ENCODE measurements at regions not wholly inside any gene's neighbourhood (a gene's known extent, or its start where the extent isn't known, plus 50 kb on each side); places are given as distances from the start of the nearest gene placed in this dataset.

- DNase-seq (no peak), ATAC-seq (no peak)
- Mint-ChIP-seq H3K27ac (no peak overlapping the region), H3K36me3 (ENCODE audit: low read depth) (no peaks in the 10 kb centered on the region), H3K4me3 (no peak overlapping the region), H3K27me3 (no peaks in the 10 kb centered on the region), H3K4me1 (ENCODE audit: low read depth) (no peaks in the 10 kb centered on the region), H3K9me3 (no peaks in the 10 kb centered on the region)
- CTCF ChIA-PET = interaction anchor here (1.0 to 1.4 kb wide), 3 partner anchors 15 to 731 kb away, joined by 3 to 4 read pairs (median 3); no protein-coding TSS in a partner anchor
- TF ChIP-seq CTCF (IDR thresholded peaks at IDR 0.05) = no peak
- POLR2A ChIA-PET = no interaction called here
- intact Hi-C loops (cut with micrococcal nuclease) = no loop called here
These were observed 124.3 kb upstream of the MLIP start for GRCh38 chr6:53986721-53987521.

GRCh38 chr6:53987522-53987888 is 123.7 kb upstream of the MLIP start:
- CTCF ChIA-PET = no interaction called here
- H3K4me3 Mint-ChIP-seq = no peak overlapping the region
- DNase-seq (no peak), ATAC-seq (no peak)
- POLR2A ChIA-PET = no interaction called here
- no peaks in the 10 kb centered on the region for H3K27me3 Mint-ChIP-seq
- TF ChIP-seq CTCF (IDR thresholded peaks at IDR 0.05) = no peak
- intact Hi-C loops (cut with micrococcal nuclease) = no loop called here
- H3K27ac Mint-ChIP-seq = no peak overlapping the region
- no peaks in the 10 kb centered on the region for H3K4me1 Mint-ChIP-seq (ENCODE audit: low read depth)
- H3K9me3 Mint-ChIP-seq = no peaks in the 10 kb centered on the region
- H3K36me3 Mint-ChIP-seq (ENCODE audit: low read depth) = no peaks in the 10 kb centered on the region

GRCh38 chr6:53989504-53989903 is 121.7 kb upstream of the MLIP start:
- no peaks in the 10 kb centered on the region for H3K36me3 Mint-ChIP-seq (ENCODE audit: low read depth)
- no peaks in the 10 kb centered on the region for H3K9me3 Mint-ChIP-seq
- no peak overlapping the region for H3K4me3 Mint-ChIP-seq
- ChIA-PET CTCF (no interaction called here), POLR2A (no interaction called here)
- no peaks in the 10 kb centered on the region for H3K4me1 Mint-ChIP-seq (ENCODE audit: low read depth)
- intact Hi-C loops (cut with micrococcal nuclease) = no loop called here
- DNase-seq = no peak
- H3K27ac Mint-ChIP-seq = no peak overlapping the region
- no peak for TF ChIP-seq CTCF (IDR thresholded peaks at IDR 0.05)
- ATAC-seq = no peak
- H3K27me3 Mint-ChIP-seq = peaks cover 2% of the 10 kb centered on the region

- no peaks in the 10 kb centered on the region for H3K4me1 Mint-ChIP-seq (ENCODE audit: low read depth)
- TF ChIP-seq CTCF (IDR thresholded peaks at IDR 0.05) = no peak
- H3K4me3 Mint-ChIP-seq = no peak overlapping the region
- no peak overlapping the region for H3K27ac Mint-ChIP-seq
- intact Hi-C loops (cut with micrococcal nuclease) = no loop called here
- H3K36me3 Mint-ChIP-seq (ENCODE audit: low read depth) = no peaks in the 10 kb centered on the region
- DNase-seq (no peak), ATAC-seq (no peak)
- ChIA-PET CTCF (no interaction called here), POLR2A (no interaction called here)
- no peaks in the 10 kb centered on the region for H3K9me3 Mint-ChIP-seq
- H3K27me3 Mint-ChIP-seq = peaks cover 2% of the 10 kb centered on the region
These were observed 118.7 kb upstream of the MLIP start for GRCh38 chr6:53992522-53992921.

- DNase-seq (no peak), ATAC-seq (no peak)
- CTCF ChIA-PET = no interaction called here
- H3K27me3 Mint-ChIP-seq = peaks cover 2% of the 10 kb centered on the region
- H3K36me3 Mint-ChIP-seq (ENCODE audit: low read depth) = no peaks in the 10 kb centered on the region
- intact Hi-C loops (cut with micrococcal nuclease) = no loop called here
- no peak for TF ChIP-seq CTCF (IDR thresholded peaks at IDR 0.05)
- H3K9me3 Mint-ChIP-seq = no peaks in the 10 kb centered on the region
- H3K27ac Mint-ChIP-seq = no peak overlapping the region
- H3K4me3 Mint-ChIP-seq = no peak overlapping the region
- POLR2A ChIA-PET = no interaction called here
- H3K4me1 Mint-ChIP-seq (ENCODE audit: low read depth) = no peaks in the 10 kb centered on the region
These were observed 117.0 kb upstream of the MLIP start for GRCh38 chr6:53994201-53994600.

Data from activated CD8-positive, alpha-beta T cell treated with anti-CD3 and anti-CD28 coated beads for 36 hours (primary cell).